H1 (cell line): ENCODE measurements at regions not wholly inside any gene's neighbourhood (a gene's known extent, or its start where the extent isn't known, plus 50 kb on each side); places are given as distances from the start of the nearest gene placed in this dataset.

ENCODE experiments used
- CTCF ChIA-PET: fragments of 300-600 bp; sonication (Branson Sonifier 250); formaldehyde crosslinking; loops from one replicate; lab custom pipeline; 2021; ENCODE audit not compliant: partially characterized antibody; lab: Charles Lee
- POLR2A ChIA-PET: fragments of 300-600 bp; sonication (Branson Sonifier 250); formaldehyde crosslinking; loops from one replicate; lab custom pipeline; 2021; ENCODE audit warnings: inconsistent platforms; ENCODE audit not compliant: partially characterized antibody; lab: Charles Lee
- DNase-seq, 2 experiments: peaks; one replicate each; pipeline versions ENCODE4 v3.0.0 to v3.0.0-alpha.2; 2010 to 2022; ENCODE audit warnings: low spot score in 2 of 2, low read depth in 1 of 2, mixed read lengths in 1 of 2
- FAIRE-seq: peaks from 2 replicates; lab custom pipeline; 2011; peaks lifted over from hg19 to GRCh38; lab: Jason Lieb, UNC
- H2AFZ ChIP-seq: 2 replicates; pipeline ENCODE4 v1.8.1; 2012; ENCODE audit warnings: low read length, inconsistent platforms
- H2AK5ac ChIP-seq: 2 replicates; pipeline ENCODE4 v1.6.1; 2013; ENCODE audit warnings: low read depth, low read length
- H2BK120ac ChIP-seq: replicated peaks from 2 replicates; pipeline ENCODE3; 2013; ENCODE audit warnings: low read depth, low read length, inconsistent platforms
- H2BK12ac ChIP-seq: 2 replicates; pipeline ENCODE4 v1.6.1; 2013; ENCODE audit warnings: low read depth, low read length
- H2BK15ac ChIP-seq: 2 replicates; pipeline ENCODE4 v1.6.1; 2013; ENCODE audit warnings: low read length
- H2BK20ac ChIP-seq: 2 replicates; pipeline ENCODE4 v1.6.1; 2013; ENCODE audit warnings: low read length
- H2BK5ac ChIP-seq: 2 replicates; pipeline ENCODE4 v1.6.1; 2013; ENCODE audit warnings: low read depth, low read length
- H3K14ac ChIP-seq: 2 replicates; pipeline ENCODE4 v1.6.1; 2013; ENCODE audit warnings: inconsistent platforms; ENCODE audit not compliant: insufficient read length
- H3K18ac ChIP-seq: 2 replicates; pipeline ENCODE4 v1.6.1; 2013; ENCODE audit warnings: low read length; ENCODE audit errors: extremely low read depth
- H3K23ac ChIP-seq: 2 replicates; pipeline ENCODE4 v1.6.1; 2013; ENCODE audit warnings: inconsistent platforms; ENCODE audit not compliant: insufficient read length
- H3K23me2 ChIP-seq: 2 replicates; pipeline ENCODE4 v1.6.1; 2013; ENCODE audit warnings: low read depth, low read length
- H3K27ac ChIP-seq: 2 replicates; pipeline ENCODE4 v1.6.1; 2011; ENCODE audit warnings: low read depth, low read length, inconsistent platforms
- H3K27me3 ChIP-seq, 4 experiments: replicated peaks in 1 of 4; 1 replicate in 1 of 4; 2 replicates in 3 of 4; pipeline versions ENCODE4 v1.6.1 to v1.8.1; 2011 to 2013; ENCODE audit warnings: low read length in 3 of 4, mild to moderate bottlenecking in 3 of 4, inconsistent platforms in 2 of 4, mixed read lengths in 2 of 4, moderate library complexity in 1 of 4; ENCODE audit not compliant: control insufficient read depth in 3 of 4, insufficient read depth in 3 of 4; ENCODE audit errors: extremely low read depth in 1 of 4
- H3K36me3 ChIP-seq, 4 experiments: 2 replicates each; pipeline versions ENCODE4 v1.6.1 to v1.8.1; 2011 to 2013; ENCODE audit warnings: mild to moderate bottlenecking in 4 of 4, low read length in 3 of 4, moderate library complexity in 2 of 4, control low read depth in 1 of 4, inconsistent platforms in 1 of 4; ENCODE audit not compliant: insufficient read depth in 4 of 4, control insufficient read depth in 2 of 4
- H3K4ac ChIP-seq: replicated peaks from 2 replicates; pipeline ENCODE3; 2013; ENCODE audit warnings: low read length, low read depth, mixed read lengths, inconsistent platforms; ENCODE audit not compliant: insufficient read length
- H3K4me1 ChIP-seq, 4 experiments: replicated peaks in 1 of 4; 1 replicate in 1 of 4; 2 replicates in 3 of 4; pipeline versions ENCODE4 v1.6.1 to v1.8.1; 2011 to 2013; ENCODE audit warnings: low read length in 3 of 4, inconsistent platforms in 2 of 4, mixed read lengths in 1 of 4; ENCODE audit not compliant: insufficient read depth in 4 of 4, control insufficient read depth in 3 of 4
- H3K4me2 ChIP-seq, 2 experiments: 2 replicates each; pipeline versions ENCODE4 v1.6.1 to v1.8.1; 2011 to 2013; ENCODE audit warnings: low read depth in 2 of 2, low read length in 2 of 2, control low read depth in 1 of 2, inconsistent platforms in 1 of 2, mild to moderate bottlenecking in 1 of 2; ENCODE audit not compliant: insufficient read depth in 1 of 2
- H3K4me3 ChIP-seq, 4 experiments: fragments of 200-600, 300-600 bp in 1 of 4; sonication (generic), shearing (Covaris generic), sonication (Bioruptor Twin) in 1 of 4; 2 replicates each; pipeline versions ENCODE4 v1.5.1 to v1.8.1; 2011 to 2016; ENCODE audit warnings: low read length in 4 of 4, low read depth in 3 of 4, control low read depth in 2 of 4, inconsistent platforms in 2 of 4, mild to moderate bottlenecking in 2 of 4, mixed read lengths in 1 of 4, moderate library complexity in 1 of 4; ENCODE audit not compliant: insufficient read depth in 2 of 4; ENCODE audit errors: extremely low read depth in 1 of 4
- H3K56ac ChIP-seq: replicated peaks from 2 replicates; pipeline ENCODE3; 2013; ENCODE audit warnings: low read depth, mild to moderate bottlenecking, mixed read lengths, low read length, inconsistent platforms; ENCODE audit not compliant: insufficient read length
- H3K79me1 ChIP-seq: 2 replicates; pipeline ENCODE4 v1.6.1; 2013; ENCODE audit warnings: low read depth, low read length, control low read depth
- H3K79me2 ChIP-seq, 2 experiments: 2 replicates each; pipeline versions ENCODE4 v1.6.1 to v1.8.1; 2012 to 2013; ENCODE audit warnings: low read length in 2 of 2, mild to moderate bottlenecking in 2 of 2, inconsistent platforms in 1 of 2; ENCODE audit not compliant: insufficient read depth in 2 of 2, control insufficient read depth in 1 of 2
- H3K9ac ChIP-seq, 4 experiments: replicated peaks in 1 of 4; 1 replicate in 1 of 4; 2 replicates in 3 of 4; pipeline versions ENCODE4 v1.6.1 to v1.8.1; 2011 to 2013; ENCODE audit warnings: low read depth in 3 of 4, low read length in 3 of 4, control low read depth in 2 of 4, mild to moderate bottlenecking in 2 of 4, moderate library complexity in 2 of 4, inconsistent platforms in 1 of 4; ENCODE audit errors: extremely low read depth in 1 of 4
- H3K9me3 ChIP-seq, 2 experiments: 2 replicates each; pipeline versions ENCODE4 v1.6.1 to v1.8.1; 2012 to 2013; ENCODE audit warnings: mild to moderate bottlenecking in 2 of 2, moderate library complexity in 2 of 2, control low read depth in 1 of 2, inconsistent platforms in 1 of 2, low read depth in 1 of 2, low read length in 1 of 2, mixed read lengths in 1 of 2; ENCODE audit not compliant: insufficient read depth in 2 of 2
- H4K20me1 ChIP-seq, 2 experiments: replicated peaks in 1 of 2; 2 replicates each; pipeline versions ENCODE3 to v1.8.1; 2011 to 2013; ENCODE audit warnings: inconsistent platforms in 2 of 2, low read length in 2 of 2, mild to moderate bottlenecking in 1 of 2; ENCODE audit not compliant: insufficient read depth in 2 of 2, control insufficient read depth in 1 of 2
- H4K5ac ChIP-seq: 2 replicates; pipeline ENCODE4 v1.6.1; 2013; ENCODE audit warnings: low read length, low read depth, mixed read lengths, inconsistent platforms; ENCODE audit not compliant: insufficient read length
- H4K8ac ChIP-seq: 2 replicates; pipeline ENCODE4 v1.8.0; 2013; ENCODE audit warnings: mild to moderate bottlenecking, moderate library complexity, low read length, inconsistent platforms; ENCODE audit not compliant: insufficient read depth; ENCODE audit errors: extremely low read depth
- H4K91ac ChIP-seq: replicated peaks from 2 replicates; pipeline ENCODE3; 2013; ENCODE audit warnings: low read length, mixed read lengths, inconsistent platforms; ENCODE audit not compliant: insufficient read length
- CTBP2 ChIP-seq: IDR thresholded peaks from 2 replicates; pipeline ENCODE4 v1.7.0; 2011; ENCODE audit warnings: borderline replicate concordance, mild to moderate bottlenecking, moderate library complexity, mixed read lengths, low read length; ENCODE audit not compliant: insufficient read depth, insufficient read length
- EGR1 ChIP-seq: IDR thresholded peaks from 2 replicates; pipeline ENCODE4 v1.6.1; 2011; ENCODE audit warnings: low read depth, low read length, borderline replicate concordance
- NRF1 ChIP-seq: IDR thresholded peaks from 2 replicates; pipeline ENCODE4 v1.6.1; 2011; ENCODE audit warnings: mild to moderate bottlenecking, low read depth, low read length, improper control_type of control experiment
- RAD21 ChIP-seq, 2 experiments: IDR thresholded peaks in 1 of 2; conservative IDR thresholded peaks in 1 of 2; 2 replicates each; pipeline ENCODE4 v1.6.1; 2011; ENCODE audit warnings: low read depth in 2 of 2, low read length in 2 of 2, improper control_type of control experiment in 1 of 2, inconsistent platforms in 1 of 2, mild to moderate bottlenecking in 1 of 2, moderate library complexity in 1 of 2
- RBBP5 ChIP-seq: IDR thresholded peaks from 2 replicates; pipeline ENCODE4 v1.7.1; 2012; ENCODE audit warnings: low read depth, mild to moderate bottlenecking, inconsistent platforms, low read length, moderate library complexity, borderline replicate concordance
- RNF2 ChIP-seq: fragments of 200-900, 300-1000 bp; sonication (generic); IDR thresholded peaks from 2 replicates; pipeline ENCODE4 v1.7.1; 2016; ENCODE audit warnings: borderline replicate concordance, low read depth, mild to moderate bottlenecking, antibody characterized with exemption, low read length; ENCODE audit not compliant: poor library complexity, severe bottlenecking; ENCODE audit errors: missing control alignments
- SIX5 ChIP-seq: IDR thresholded peaks from 2 replicates; pipeline ENCODE4 v1.6.1; 2011; ENCODE audit warnings: mild to moderate bottlenecking, low read depth, low read length
- SP1 ChIP-seq: IDR thresholded peaks from 2 replicates; pipeline ENCODE4 v1.6.1; 2011; ENCODE audit warnings: low read depth, low read length
- WGBS, 2 experiments: shearing (Covaris generic) in 1 of 2; methylation state at CpG; one replicate each; pipeline versions ENCODE4 v1.1.6 to v1.1.7; 2013 to 2015; ENCODE audit warnings: low lambda C conversion rate in 2 of 2, mixed read lengths in 2 of 2, inconsistent platforms in 1 of 2, low coverage in 1 of 2, missing lambda C conversion rate in 1 of 2; ENCODE audit not compliant: insufficient replicate concordance in 2 of 2, insufficient coverage in 1 of 2, insufficient read length in 1 of 2; ENCODE audit errors: extremely low coverage in 1 of 2, missing lambda C conversion rate in 1 of 2; 5-methylcytosine and 5-hydroxymethylcytosine counted together
- TF ChIP-seq, protein P1 (sequence below), 3 experiments: IDR thresholded peaks; 1 replicate in 2 of 3; 2 replicates in 1 of 3; pipeline versions ENCODE4 v1.5.1 to v1.6.1; 2011; ENCODE audit warnings: low read length in 3 of 3, mild to moderate bottlenecking in 3 of 3, inconsistent platforms in 2 of 3, low read depth in 1 of 3, moderate library complexity in 1 of 3; ENCODE audit not compliant: insufficient read depth in 1 of 3; ENCODE audit errors: control extremely low read depth in 1 of 3
- TF ChIP-seq, protein P2 (sequence below): IDR thresholded peaks from 2 replicates; pipeline ENCODE4 v1.6.1; 2012; ENCODE audit warnings: inconsistent platforms

DNA sequence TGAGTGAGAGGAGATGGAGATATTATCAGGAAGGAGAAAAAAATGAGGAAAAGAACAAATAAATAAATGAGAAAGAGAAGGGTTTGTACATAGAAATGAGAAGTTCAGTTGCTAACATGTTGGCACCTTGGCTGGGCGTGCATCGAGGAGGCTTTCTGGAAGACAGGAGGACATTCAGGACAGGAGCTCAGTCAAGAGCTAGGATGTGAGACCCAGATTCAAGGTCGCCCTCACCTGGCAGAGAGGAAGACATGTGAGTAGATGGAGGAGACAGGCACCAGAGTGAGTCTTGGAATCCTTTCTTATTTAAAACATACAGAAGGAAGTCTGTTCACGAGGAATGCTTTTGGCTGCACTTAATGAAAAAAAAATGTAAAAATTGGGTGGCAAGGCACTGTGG, 640.9 kb downstream of the NPHP4 start:
- H4K5ac ChIP-seq, result no peak overlapping the region
- no peak overlapping the region for H4K8ac ChIP-seq
- H3K4ac ChIP-seq, result no peak overlapping the region
- ChIA-PET POLR2A (no interaction called here), CTCF (interaction anchor here (0.6 to 1.1 kb wide), 6 partner anchors 13 to 265 kb away, joined by 3 to 4 read pairs (median 3); no protein-coding TSS in a partner anchor)
- no peak overlapping the region for H2BK20ac ChIP-seq
- no peak overlapping the region for H2BK15ac ChIP-seq
- no peaks in the 10 kb centered on the region for H3K79me2 ChIP-seq
- H2BK120ac ChIP-seq, result no peak overlapping the region
- H3K27ac ChIP-seq, result no peak overlapping the region
- 0 out of 7 replicates have a peak, but pooled peaks cover 0 to 3% (median 0%) of the 10 kb centered on the region in 4 experiments for H3K27me3 ChIP-seq
- H3K9me3 ChIP-seq, result peaks cover 0 to 8% of the 10 kb centered on the region in 2 experiments; a peak in 3 of 4 replicates
- H4K91ac ChIP-seq, result no peak overlapping the region
- H3K4me2 ChIP-seq, result no peak overlapping the region
- H2BK12ac ChIP-seq, result no peak overlapping the region
- no peak overlapping the region for H3K56ac ChIP-seq
- no peak overlapping the region for H3K4me3 ChIP-seq
- H3K9ac ChIP-seq, result no peak overlapping the region
- H3K23ac ChIP-seq, result no peak overlapping the region
- WGBS, 2 experiments, result 72% methylated on average over 4 of the region's 4 CpGs; no CpG with 5 or more reads in 1 of the 2 experiments
- no peak overlapping the region for H3K14ac ChIP-seq
- no peaks in the 10 kb centered on the region for H3K36me3 ChIP-seq
- H3K23me2 ChIP-seq, result peaks cover 4% of the 10 kb centered on the region; the same call in 1 of the 2 replicates
- no peak overlapping the region for H2BK5ac ChIP-seq
- DNase-seq (no peak), FAIRE-seq (no peak)
- no peak overlapping the region for H2AK5ac ChIP-seq
- no peak overlapping the region for H3K18ac ChIP-seq
- H3K4me1 ChIP-seq, result no peaks in the 10 kb centered on the region
- H4K20me1 ChIP-seq, result peaks cover 0 to 2% of the 10 kb centered on the region in 2 experiments
- H3K79me1 ChIP-seq, result no peaks in the 10 kb centered on the region
- no peak overlapping the region for H2AFZ ChIP-seq
- TF ChIP-seq RBBP5, result no peak
- TF ChIP-seq SIX5, result no peak
- no peak for TF ChIP-seq CTBP2
- no peak for TF ChIP-seq EGR1
- TF ChIP-seq, protein P1, sequence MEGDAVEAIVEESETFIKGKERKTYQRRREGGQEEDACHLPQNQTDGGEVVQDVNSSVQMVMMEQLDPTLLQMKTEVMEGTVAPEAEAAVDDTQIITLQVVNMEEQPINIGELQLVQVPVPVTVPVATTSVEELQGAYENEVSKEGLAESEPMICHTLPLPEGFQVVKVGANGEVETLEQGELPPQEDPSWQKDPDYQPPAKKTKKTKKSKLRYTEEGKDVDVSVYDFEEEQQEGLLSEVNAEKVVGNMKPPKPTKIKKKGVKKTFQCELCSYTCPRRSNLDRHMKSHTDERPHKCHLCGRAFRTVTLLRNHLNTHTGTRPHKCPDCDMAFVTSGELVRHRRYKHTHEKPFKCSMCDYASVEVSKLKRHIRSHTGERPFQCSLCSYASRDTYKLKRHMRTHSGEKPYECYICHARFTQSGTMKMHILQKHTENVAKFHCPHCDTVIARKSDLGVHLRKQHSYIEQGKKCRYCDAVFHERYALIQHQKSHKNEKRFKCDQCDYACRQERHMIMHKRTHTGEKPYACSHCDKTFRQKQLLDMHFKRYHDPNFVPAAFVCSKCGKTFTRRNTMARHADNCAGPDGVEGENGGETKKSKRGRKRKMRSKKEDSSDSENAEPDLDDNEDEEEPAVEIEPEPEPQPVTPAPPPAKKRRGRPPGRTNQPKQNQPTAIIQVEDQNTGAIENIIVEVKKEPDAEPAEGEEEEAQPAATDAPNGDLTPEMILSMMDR (IDR thresholded peaks at IDR 0.05; ENCODE audit: control extremely low read depth in 1 of 3, insufficient read depth in 1 of 3, low read depth in 1 of 3, low read length in 3 of 3), result peak; percentile 25 to 40 (median 37)
- TF ChIP-seq NRF1, result no peak
- TF ChIP-seq, protein P2, sequence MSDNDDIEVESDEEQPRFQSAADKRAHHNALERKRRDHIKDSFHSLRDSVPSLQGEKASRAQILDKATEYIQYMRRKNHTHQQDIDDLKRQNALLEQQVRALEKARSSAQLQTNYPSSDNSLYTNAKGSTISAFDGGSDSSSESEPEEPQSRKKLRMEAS, result no peak
- no peak for TF ChIP-seq RNF2
- peak; percentile 55 for TF ChIP-seq RAD21 (IDR thresholded peaks at IDR 0.05 in 1 of 2, conservative IDR thresholded peaks at IDR 0.05 in 1 of 2; ENCODE audit: low read depth in 2 of 2, low read length in 2 of 2)
- no peak for TF ChIP-seq SP1
